Left ventricle myocardium inferior (tissue), 1 donor: ENCODE measurements at regions not wholly inside any gene's neighbourhood (a gene's known extent, or its start where the extent isn't known, plus 50 kb on each side); places are given as distances from the start of the nearest gene placed in this dataset.

Experiments
- DNase-seq: peaks from one replicate; pipeline ENCODE4 v3.0.0-alpha.2; 2020
- H3K27ac ChIP-seq: fragments of 200-600 bp; replicated peaks from 2 replicates; pipeline ENCODE4 v1.8.0; 2021
- H3K27me3 ChIP-seq: fragments of 200-600 bp; 2 replicates; pipeline ENCODE4 v1.8.0; 2021; ENCODE audit warnings: low read depth
- H3K36me3 ChIP-seq: fragments of 200-600 bp; 2 replicates; pipeline ENCODE4 v1.8.0; 2021
- H3K4me1 ChIP-seq: fragments of 200-600 bp; 2 replicates; pipeline ENCODE4 v1.8.0; 2021
- H3K4me3 ChIP-seq: fragments of 200-600 bp; 2 replicates; pipeline ENCODE4 v1.8.0; 2021; ENCODE audit warnings: mild to moderate bottlenecking, moderate library complexity
- H3K9me3 ChIP-seq: fragments of 200-600 bp; replicated peaks from 2 replicates; pipeline ENCODE4 v1.8.0; 2021
- intact Hi-C: fragments of 100-400 bp; cut with micrococcal nuclease; formaldehyde crosslinking; loops from one replicate; pipeline ENCODE4 v1.11.0; 2022
- TF ChIP-seq, protein P1 (sequence below): fragments of 200-600 bp; IDR thresholded peaks from 2 replicates; pipeline ENCODE4 v1.8.0; 2021; ENCODE audit warnings: antibody characterized with exemption, mild to moderate bottlenecking, borderline replicate concordance
- donor health status: DM: no; HTN: yes; CAD: no; lungs with severe emphysema.

DNA sequence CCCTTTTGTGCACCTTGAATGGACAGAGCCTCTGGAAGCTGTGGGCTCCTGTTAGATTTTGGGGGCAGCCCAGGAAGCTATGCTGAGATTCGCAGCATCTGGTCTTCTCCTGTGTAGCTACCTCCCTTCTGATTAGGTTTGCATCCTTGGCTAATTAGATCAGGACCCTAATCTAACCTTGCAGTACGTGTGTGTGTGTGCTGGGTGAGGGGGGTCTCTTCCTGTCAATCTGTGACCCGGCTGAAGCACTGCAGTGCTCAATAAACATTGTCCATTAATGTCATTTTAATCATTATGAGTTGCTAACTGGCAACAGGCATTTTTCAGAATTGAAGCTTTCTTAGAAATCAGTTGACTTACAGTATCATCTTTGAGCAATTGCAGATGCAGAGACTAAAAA, 229.1 kb upstream of the STXBP5 start:
- Histone ChIP-seq H3K27me3 (no peaks in the 10 kb centered on the region), H3K4me1 (no peaks in the 10 kb centered on the region), H3K9me3 (no peaks in the 10 kb centered on the region), H3K27ac (no peak overlapping the region), H3K36me3 (no peaks in the 10 kb centered on the region), H3K4me3 (no peak overlapping the region)
- no peak for DNase-seq
- intact Hi-C loops: no loop called here
- TF ChIP-seq, protein P1, sequence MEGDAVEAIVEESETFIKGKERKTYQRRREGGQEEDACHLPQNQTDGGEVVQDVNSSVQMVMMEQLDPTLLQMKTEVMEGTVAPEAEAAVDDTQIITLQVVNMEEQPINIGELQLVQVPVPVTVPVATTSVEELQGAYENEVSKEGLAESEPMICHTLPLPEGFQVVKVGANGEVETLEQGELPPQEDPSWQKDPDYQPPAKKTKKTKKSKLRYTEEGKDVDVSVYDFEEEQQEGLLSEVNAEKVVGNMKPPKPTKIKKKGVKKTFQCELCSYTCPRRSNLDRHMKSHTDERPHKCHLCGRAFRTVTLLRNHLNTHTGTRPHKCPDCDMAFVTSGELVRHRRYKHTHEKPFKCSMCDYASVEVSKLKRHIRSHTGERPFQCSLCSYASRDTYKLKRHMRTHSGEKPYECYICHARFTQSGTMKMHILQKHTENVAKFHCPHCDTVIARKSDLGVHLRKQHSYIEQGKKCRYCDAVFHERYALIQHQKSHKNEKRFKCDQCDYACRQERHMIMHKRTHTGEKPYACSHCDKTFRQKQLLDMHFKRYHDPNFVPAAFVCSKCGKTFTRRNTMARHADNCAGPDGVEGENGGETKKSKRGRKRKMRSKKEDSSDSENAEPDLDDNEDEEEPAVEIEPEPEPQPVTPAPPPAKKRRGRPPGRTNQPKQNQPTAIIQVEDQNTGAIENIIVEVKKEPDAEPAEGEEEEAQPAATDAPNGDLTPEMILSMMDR: no peak

DNA sequence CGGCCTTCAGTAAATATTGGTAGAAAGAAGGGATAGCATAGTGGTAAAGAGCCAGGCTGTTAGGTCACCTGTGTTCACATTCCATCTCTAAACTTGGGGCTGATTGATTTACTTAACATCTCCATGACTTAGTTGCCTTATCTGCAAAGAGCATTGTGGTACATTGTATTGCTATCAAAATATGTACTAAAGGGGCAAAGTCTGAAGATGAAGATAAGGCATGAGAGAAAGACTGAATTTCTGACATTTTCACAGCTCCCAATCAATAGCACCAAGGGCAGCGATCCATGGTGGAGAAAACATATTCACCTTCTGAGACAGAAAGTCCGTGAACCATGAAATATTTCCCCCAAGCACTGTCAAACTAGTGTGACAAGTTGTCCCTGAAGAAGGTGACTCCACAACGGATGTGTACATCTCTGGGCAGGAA, 223.3 kb upstream of the STXBP5 start:
- no peak overlapping the region for H3K27ac ChIP-seq
- H3K4me1 ChIP-seq: no peaks in the 10 kb centered on the region
- intact Hi-C loops: no loop called here
- no peak overlapping the region for H3K4me3 ChIP-seq
- H3K27me3 ChIP-seq: no peaks in the 10 kb centered on the region
- H3K9me3 ChIP-seq: no peaks in the 10 kb centered on the region
- DNase-seq: no peak
- no peaks in the 10 kb centered on the region for H3K36me3 ChIP-seq
- TF ChIP-seq, protein P1: no peak

DNA sequence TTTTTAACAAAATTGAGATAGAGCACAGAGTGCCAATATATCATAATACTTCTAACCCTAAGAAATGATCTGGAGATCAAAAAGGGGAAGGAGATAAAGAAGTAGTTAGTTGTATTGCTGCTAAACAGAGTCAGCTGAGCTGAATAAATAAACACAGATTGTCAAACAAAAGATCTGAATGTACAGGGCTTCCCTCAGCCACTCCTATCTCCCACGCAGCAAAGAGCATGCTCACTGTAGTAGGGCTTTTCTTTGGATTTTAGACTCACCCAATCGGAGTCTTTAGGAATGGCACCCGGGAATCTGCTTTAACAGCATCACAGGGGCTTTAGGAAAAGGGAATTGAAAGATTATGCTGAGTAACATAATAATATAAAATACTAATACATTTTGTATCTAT, 222.2 kb upstream of the STXBP5 start:
- H3K9me3 ChIP-seq: peaks cover 7% of the 10 kb centered on the region
- TF ChIP-seq, protein P1: no peak
- intact Hi-C loops: no loop called here
- H3K27ac ChIP-seq: no peak overlapping the region
- no peaks in the 10 kb centered on the region for H3K4me1 ChIP-seq
- no peaks in the 10 kb centered on the region for H3K36me3 ChIP-seq
- H3K4me3 ChIP-seq: no peak overlapping the region
- DNase-seq: no peak
- no peaks in the 10 kb centered on the region for H3K27me3 ChIP-seq

DNA sequence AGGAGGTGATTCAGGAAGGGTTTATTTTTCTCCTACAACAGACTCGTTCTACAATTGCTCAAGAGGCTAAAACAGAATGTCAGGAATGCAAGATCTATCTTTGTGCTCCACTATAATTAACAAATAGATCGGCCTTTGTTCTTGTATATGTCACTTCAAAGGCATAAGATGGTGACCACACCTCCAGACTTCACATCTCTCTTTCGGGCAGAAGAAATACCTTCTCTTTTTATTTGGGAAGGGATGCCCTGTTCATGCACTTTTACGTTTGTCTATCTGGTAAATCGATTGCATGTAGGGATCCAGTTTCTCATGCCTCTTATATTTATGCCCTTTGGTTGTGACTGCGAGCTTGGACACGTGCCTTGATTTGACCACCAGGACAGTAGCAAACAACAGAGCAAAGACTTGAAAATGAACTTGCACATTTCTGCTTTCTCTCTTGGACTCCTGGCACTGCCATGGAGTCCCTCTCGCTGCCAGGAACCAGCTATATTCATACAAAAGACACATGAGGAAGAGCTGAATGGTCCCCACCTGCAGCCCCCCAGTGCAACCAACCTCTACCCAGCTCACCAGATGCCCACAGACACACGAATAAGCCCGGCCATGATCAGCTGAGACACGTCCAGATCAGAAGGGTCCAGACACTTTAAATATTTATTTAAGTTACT, 219.8 kb upstream of the STXBP5 start:
- peaks cover 15% of the 10 kb centered on the region for H3K9me3 ChIP-seq
- no peaks in the 10 kb centered on the region for H3K27me3 ChIP-seq
- TF ChIP-seq, protein P1: no peak
- no peak overlapping the region for H3K4me3 ChIP-seq
- no peaks in the 10 kb centered on the region for H3K4me1 ChIP-seq
- H3K36me3 ChIP-seq: no peaks in the 10 kb centered on the region
- no peak for DNase-seq
- H3K27ac ChIP-seq: no peak overlapping the region
- intact Hi-C loops: no loop called here

DNA sequence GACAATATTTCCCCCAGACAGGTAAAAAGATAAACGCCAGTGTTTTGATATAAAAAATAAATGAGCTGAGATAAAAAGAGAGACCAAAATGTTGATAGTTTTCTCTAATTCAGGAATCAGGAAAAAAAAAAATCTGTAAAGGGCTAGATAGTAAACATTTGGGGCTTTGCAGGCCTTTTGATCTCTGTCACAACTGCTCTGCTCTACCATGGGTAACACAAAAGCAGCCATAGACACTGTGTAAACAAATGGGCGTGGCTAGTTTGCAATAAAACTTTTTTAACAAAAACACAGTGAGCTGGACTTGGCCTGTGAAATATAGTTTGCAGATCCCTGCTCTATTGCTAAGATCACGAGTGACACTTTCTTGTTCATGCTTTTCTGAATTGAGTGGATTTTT, 219.1 kb upstream of the STXBP5 start:
- Histone ChIP-seq H3K27ac (no peak overlapping the region), H3K9me3 (peaks cover 15% of the 10 kb centered on the region), H3K36me3 (no peaks in the 10 kb centered on the region), H3K4me1 (no peaks in the 10 kb centered on the region), H3K27me3 (no peaks in the 10 kb centered on the region), H3K4me3 (no peak overlapping the region)
- no peak for DNase-seq
- intact Hi-C loops: no loop called here
- TF ChIP-seq, protein P1: no peak
